OCI-LY1 (cell line): ENCODE measurements at regions not wholly inside any gene's neighbourhood (a gene's known extent, or its start where the extent isn't known, plus 50 kb on each side); places are given as distances from the start of the nearest gene placed in this dataset.

Experiments used
- H2AFZ ChIP-seq: fragments of 200-600 bp; sonication (generic), shearing (Covaris generic); 2 replicates; pipeline ENCODE4 v1.6.0; 2014; ENCODE audit warnings: antibody characterized with exemption, mild to moderate bottlenecking, low read length
- H3F3A ChIP-seq: fragments of 200-600 bp; sonication (generic), shearing (Covaris generic); 2 replicates; pipeline ENCODE4 v1.6.0; 2014; ENCODE audit warnings: mild to moderate bottlenecking, antibody characterized with exemption, low read length, moderate library complexity; ENCODE audit not compliant: insufficient read depth
- H3K27ac ChIP-seq: fragments of 200-600 bp; sonication (generic); 2 replicates; pipeline ENCODE4 v1.5.1; 2014; ENCODE audit warnings: low read length, mixed run types, mild to moderate bottlenecking, low read depth; ENCODE audit not compliant: poor library complexity, severe bottlenecking
- H3K27me3 ChIP-seq: fragments of 200-600 bp; sonication (generic); 2 replicates; pipeline ENCODE4 v1.6.0; 2014; ENCODE audit warnings: antibody characterized with exemption, mild to moderate bottlenecking, low read length, moderate library complexity; ENCODE audit not compliant: insufficient read depth
- H3K36me3 ChIP-seq: fragments of 200-600 bp; sonication (generic); 2 replicates; pipeline ENCODE4 v1.6.1; 2014; ENCODE audit warnings: mild to moderate bottlenecking, antibody characterized with exemption, low read length, moderate library complexity, mixed read lengths; ENCODE audit not compliant: insufficient read depth
- H3K4me1 ChIP-seq: fragments of 200-600 bp; sonication (generic); 2 replicates; pipeline ENCODE4 v1.5.1; 2014; ENCODE audit warnings: mild to moderate bottlenecking, low read length, moderate library complexity; ENCODE audit not compliant: insufficient read depth, severe bottlenecking
- H3K4me2 ChIP-seq: fragments of 200-600 bp; sonication (generic), shearing (Covaris generic); 2 replicates; pipeline ENCODE4 v1.6.1; 2014; ENCODE audit warnings: low read length
- H3K4me3 ChIP-seq: fragments of 200-600 bp; sonication (generic); 2 replicates; pipeline ENCODE4 v1.5.1; 2014; ENCODE audit warnings: low read length, low read depth, mild to moderate bottlenecking, mixed read lengths; ENCODE audit not compliant: poor library complexity, severe bottlenecking
- H3K79me2 ChIP-seq: fragments of 200-600 bp; shearing (Covaris generic); 2 replicates; pipeline ENCODE4 v1.6.1; 2016; ENCODE audit warnings: mixed run types, low read length, mixed read lengths; ENCODE audit not compliant: insufficient read depth
- H3K9ac ChIP-seq: fragments of 200-600 bp; sonication (generic), shearing (Covaris generic); 2 replicates; pipeline ENCODE4 v1.6.1; 2014; ENCODE audit warnings: mild to moderate bottlenecking, low read length, mixed read lengths
- H3K9me2 ChIP-seq: fragments of 200-600 bp; sonication (generic), shearing (Covaris generic); 2 replicates; pipeline ENCODE4 v1.6.1; 2014; ENCODE audit warnings: low read depth, mild to moderate bottlenecking, low read length, mixed read lengths
- H3K9me3 ChIP-seq: fragments of 200-600 bp; shearing (Covaris generic); 2 replicates; pipeline ENCODE4 v1.6.1; 2014; ENCODE audit warnings: low read length, mixed read lengths
- H4K20me1 ChIP-seq: fragments of 200-600 bp; sonication (generic), shearing (Covaris generic); 2 replicates; pipeline ENCODE4 v1.6.0; 2016; ENCODE audit warnings: mild to moderate bottlenecking, low read length; ENCODE audit not compliant: insufficient read depth
- CTCF ChIP-seq: fragments of 200-600 bp; sonication (generic), shearing (Covaris generic); IDR thresholded peaks from 2 replicates; pipeline ENCODE4 v1.5.1; 2017; ENCODE audit warnings: mild to moderate bottlenecking, antibody characterized with exemption, low read length, moderate library complexity, mixed read lengths
- EZH2 ChIP-seq: fragments of 200-600 bp; sonication (generic), shearing (Covaris generic); IDR thresholded peaks from 2 replicates; pipeline ENCODE4 v1.8.0; 2017; ENCODE audit warnings: borderline replicate concordance, mixed run types, mild to moderate bottlenecking, antibody characterized with exemption, low read length, moderate library complexity, mixed read lengths

DNA sequence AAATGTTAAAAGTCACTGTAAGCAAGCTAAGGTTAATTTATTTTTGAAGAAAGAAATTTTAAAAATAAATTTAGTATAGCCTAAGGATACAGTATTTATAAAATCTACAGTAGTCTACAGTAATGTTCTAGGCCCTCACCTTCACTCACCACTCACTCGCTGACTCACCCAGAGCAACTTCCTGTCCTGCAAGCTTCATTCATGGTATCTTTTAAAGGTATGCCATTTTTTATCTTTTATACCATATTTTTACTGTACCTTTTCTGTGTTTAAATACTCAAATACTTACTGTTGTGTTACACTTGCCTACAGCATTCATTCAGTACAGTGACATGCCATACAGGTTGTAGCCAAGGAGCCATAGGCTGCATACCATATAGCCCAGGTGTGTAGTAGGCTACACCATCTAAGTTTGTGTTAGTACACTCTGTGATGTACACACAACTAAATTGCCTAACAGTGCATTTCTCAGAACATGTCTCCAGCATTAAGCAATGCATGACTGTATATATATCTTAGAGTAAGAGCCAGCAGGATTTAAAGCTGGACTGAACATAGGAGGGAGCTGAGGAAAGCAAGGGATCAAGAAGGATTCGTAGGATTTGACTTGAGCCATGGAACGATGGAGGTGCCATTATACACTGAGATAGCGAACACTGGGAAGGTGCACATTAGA, 83.1 kb upstream of the KLF7 start:
- no peaks in the 10 kb centered on the region for H3K27me3 ChIP-seq
- no peak overlapping the region for H2AFZ ChIP-seq
- no peak overlapping the region for H3K4me2 ChIP-seq
- no peak overlapping the region for H3K4me3 ChIP-seq
- H3K36me3 ChIP-seq = no peaks in the 10 kb centered on the region
- no peaks in the 10 kb centered on the region for H3F3A ChIP-seq
- TF ChIP-seq EZH2 = no peak
- no peak overlapping the region for H3K27ac ChIP-seq
- H3K9me3 ChIP-seq = no peaks in the 10 kb centered on the region
- no peaks in the 10 kb centered on the region for H4K20me1 ChIP-seq
- H3K9me2 ChIP-seq = no peaks in the 10 kb centered on the region
- no peaks in the 10 kb centered on the region for H3K4me1 ChIP-seq
- H3K79me2 ChIP-seq = no peaks in the 10 kb centered on the region
- no peak overlapping the region for H3K9ac ChIP-seq

DNA sequence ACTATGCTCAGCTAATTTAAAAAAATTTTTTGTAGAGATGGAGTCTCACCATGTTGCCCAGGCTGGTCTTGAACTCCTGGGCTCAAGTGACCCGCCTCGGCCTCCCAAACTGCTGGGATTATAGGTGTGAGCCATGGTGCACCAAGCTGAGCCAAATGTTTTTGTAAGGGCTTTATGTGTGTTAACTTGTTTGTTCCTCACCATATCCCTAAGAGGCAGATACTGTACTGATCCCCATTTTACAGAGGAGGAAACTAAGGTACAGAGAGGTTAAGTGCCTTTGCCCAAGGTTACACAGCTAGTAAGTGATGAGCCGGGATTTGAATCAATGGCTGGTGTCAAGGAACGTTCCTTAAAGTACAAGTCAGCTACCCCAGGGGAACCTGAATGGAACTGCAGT, 85.3 kb upstream of the KLF7 start:
- no peaks in the 10 kb centered on the region for H3F3A ChIP-seq
- no peaks in the 10 kb centered on the region for H3K9me3 ChIP-seq
- H4K20me1 ChIP-seq = no peaks in the 10 kb centered on the region
- no peaks in the 10 kb centered on the region for H3K79me2 ChIP-seq
- H3K4me1 ChIP-seq = no peaks in the 10 kb centered on the region
- no peak overlapping the region for H3K4me2 ChIP-seq
- TF ChIP-seq EZH2 = no peak
- no peak for TF ChIP-seq CTCF
- H3K27ac ChIP-seq = no peak overlapping the region
- H3K9ac ChIP-seq = no peak overlapping the region
- H3K36me3 ChIP-seq = no peaks in the 10 kb centered on the region
- no peaks in the 10 kb centered on the region for H3K27me3 ChIP-seq
- H3K9me2 ChIP-seq = no peaks in the 10 kb centered on the region
- H2AFZ ChIP-seq = no peak overlapping the region
- H3K4me3 ChIP-seq = no peak overlapping the region

DNA sequence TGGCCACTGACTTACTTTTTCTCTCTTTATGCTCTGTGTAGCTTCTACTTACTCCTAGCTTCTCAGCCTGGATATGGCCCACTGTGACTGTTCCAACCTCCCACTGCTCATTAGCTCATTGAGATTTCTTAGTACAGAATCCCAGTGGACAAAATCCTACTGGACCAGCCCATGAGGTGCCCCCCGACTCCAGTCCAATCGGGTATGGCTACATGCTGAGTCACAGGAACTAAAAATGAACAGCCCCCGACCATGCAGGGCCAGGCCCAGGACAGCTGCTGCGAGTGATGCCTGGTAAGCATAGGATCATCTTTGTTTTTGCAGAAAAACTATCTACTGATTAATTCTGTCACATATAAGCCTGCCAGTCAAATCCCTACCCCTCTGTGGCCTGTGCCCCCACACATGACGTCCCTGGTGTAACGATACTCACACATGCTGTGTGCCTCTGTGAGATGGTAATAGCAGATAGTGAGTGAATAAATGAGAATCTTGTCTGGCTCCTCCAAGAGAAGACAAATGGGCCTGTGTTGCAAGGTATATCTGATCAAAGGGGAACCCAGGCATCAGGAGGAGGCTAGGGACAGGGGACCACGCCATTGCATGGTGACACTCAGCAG, 85.9 kb upstream of the KLF7 start:
- no peak overlapping the region for H3K9ac ChIP-seq
- no peak for TF ChIP-seq CTCF
- no peak for TF ChIP-seq EZH2

DNA sequence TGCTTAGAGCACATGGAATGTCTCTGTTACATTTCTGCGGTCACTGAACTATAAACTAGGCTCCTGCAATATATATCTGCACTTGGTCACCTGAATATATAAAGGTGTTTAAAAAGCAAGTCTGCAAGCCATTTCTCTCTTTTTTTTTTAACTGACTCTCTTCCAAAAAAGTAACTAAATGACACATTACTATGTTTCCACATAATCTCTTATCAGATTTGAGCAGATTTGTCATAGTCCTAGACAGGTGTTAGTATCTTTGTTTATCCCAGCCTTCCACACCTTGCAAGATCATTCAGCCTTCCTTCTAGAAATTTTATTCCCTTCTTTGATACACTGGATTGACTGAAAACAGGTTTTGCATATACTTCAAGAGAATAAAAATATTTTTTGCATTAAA, 86.7 kb upstream of the KLF7 start:
- Histone ChIP-seq H3K4me1 (no peaks in the 10 kb centered on the region), H3F3A (no peaks in the 10 kb centered on the region), H3K4me2 (no peak overlapping the region), H3K27me3 (no peaks in the 10 kb centered on the region), H3K27ac (no peak overlapping the region), H3K9me3 (no peaks in the 10 kb centered on the region), H3K9ac (no peak overlapping the region), H3K36me3 (no peaks in the 10 kb centered on the region), H4K20me1 (no peaks in the 10 kb centered on the region), H2AFZ (no peak overlapping the region), H3K9me2 (no peaks in the 10 kb centered on the region), H3K4me3 (no peak overlapping the region), H3K79me2 (no peaks in the 10 kb centered on the region)
- TF ChIP-seq EZH2 = no peak
- TF ChIP-seq CTCF = no peak

More for the DNA sequence above, 85.9 kb upstream of the KLF7 start:
- Histone ChIP-seq H3K36me3 (no peaks in the 10 kb centered on the region), H3K79me2 (no peaks in the 10 kb centered on the region), H3K9me2 (no peaks in the 10 kb centered on the region), H3F3A (no peaks in the 10 kb centered on the region), H3K9me3 (no peaks in the 10 kb centered on the region), H3K27ac (no peak overlapping the region), H2AFZ (no peak overlapping the region), H3K4me2 (no peak overlapping the region), H3K27me3 (no peaks in the 10 kb centered on the region), H3K4me1 (no peaks in the 10 kb centered on the region), H4K20me1 (no peaks in the 10 kb centered on the region), H3K4me3 (no peak overlapping the region)
